NOMO-1 treated with dmso at 0.1 percent for 144 hours (cell line): ENCODE measurements at regions not wholly inside any gene's neighbourhood (a gene's known extent, or its start where the extent isn't known, plus 50 kb on each side); places are given as distances from the start of the nearest gene placed in this dataset.

Experiments used
- DNase-seq: peaks from one replicate; lab custom pipeline; 2025; ENCODE audit not compliant: unreplicated experiment; lab: John Stamatoyannopoulos, UW

- DNase-seq: no peak
Observed at GRCh38 chr6:91358986-91359385, 772.1 kb upstream of the MAP3K7 start.

GRCh38 chr6:91352878-91353277, 766.0 kb upstream of the MAP3K7 start:
- no peak for DNase-seq

- DNase-seq: no peak
Observed at GRCh38 chr6:91352321-91352720, 765.4 kb upstream of the MAP3K7 start.

DNA sequence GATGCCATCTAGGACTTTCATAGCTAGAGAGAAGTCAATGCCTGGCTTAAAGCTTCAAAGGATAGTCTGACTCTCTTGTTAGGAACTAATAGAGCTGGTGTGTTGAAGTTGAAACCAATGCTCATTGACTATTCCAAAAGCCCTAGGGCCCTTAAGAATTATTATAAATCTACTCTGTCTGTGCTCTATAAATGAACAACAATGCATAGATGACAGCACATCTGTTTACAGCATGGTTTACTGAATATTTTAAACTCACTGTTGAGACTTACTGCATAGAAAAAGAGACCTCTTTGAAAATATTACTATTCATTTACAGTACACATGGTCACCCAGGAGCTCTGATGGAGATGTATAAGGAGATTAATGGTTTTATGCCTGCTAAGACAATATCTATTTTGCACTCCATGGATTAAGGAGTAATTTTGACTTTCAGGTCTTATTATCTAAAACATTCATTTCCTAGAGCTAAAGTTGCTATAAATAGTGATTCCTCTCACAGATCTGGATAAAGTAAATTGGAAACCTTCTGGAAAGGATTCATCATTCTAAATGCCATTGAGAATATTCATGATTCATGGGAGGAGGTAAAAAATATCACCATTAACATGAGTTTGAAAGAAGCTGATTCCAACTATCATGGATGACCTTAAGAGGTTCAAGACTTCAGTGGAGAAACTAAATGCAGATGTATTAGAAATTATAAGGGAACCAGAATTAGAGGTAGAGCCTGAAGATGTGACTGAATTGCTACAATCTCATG, 763.5 kb upstream of the MAP3K7 start:
- no peak for DNase-seq

DNA sequence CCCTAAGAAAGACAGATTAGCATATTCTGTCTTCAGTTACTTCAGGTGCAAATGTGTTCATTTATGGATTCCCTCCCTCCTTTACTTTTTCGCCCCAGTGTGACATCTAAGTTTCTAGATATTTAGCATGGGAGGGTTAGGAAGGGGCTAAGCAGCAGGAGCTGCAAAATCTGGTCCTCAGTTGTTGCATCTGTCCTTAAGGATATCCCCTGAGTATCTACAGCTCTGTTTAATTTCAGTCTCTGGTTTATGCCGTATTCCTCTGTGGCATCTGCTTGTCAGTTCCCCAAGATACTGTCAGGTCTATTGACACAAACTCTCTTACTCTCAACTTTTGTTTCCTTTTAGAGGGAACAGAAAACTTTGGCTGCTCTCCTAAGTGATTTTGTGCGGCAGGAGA, 754.6 kb upstream of the MAP3K7 start:
- no peak for DNase-seq

DNA sequence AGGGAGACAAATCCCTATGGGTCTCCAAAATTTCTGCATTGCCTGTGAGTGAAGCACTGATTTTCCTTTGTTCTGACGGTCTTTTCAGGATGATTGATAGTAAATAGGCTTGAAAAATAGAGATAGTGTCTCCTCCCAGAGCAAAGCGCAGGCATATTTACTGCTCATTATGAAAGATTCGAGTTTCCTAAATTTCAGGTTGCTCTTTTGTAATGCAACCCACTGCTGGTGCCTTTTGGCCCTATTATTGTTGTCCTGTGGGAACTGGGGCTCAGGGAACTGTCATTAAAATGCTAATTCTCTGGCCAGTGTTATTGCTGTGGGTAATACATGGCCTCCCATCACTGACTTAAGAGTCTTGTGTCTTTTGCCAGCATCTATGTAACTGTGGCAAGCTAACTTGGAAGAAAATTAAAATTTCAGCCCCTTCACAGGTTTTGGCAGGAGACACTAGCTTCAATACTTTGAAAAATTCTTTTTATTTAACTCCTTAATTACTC, 754.1 kb upstream of the MAP3K7 start:
- no peak for DNase-seq

DNA sequence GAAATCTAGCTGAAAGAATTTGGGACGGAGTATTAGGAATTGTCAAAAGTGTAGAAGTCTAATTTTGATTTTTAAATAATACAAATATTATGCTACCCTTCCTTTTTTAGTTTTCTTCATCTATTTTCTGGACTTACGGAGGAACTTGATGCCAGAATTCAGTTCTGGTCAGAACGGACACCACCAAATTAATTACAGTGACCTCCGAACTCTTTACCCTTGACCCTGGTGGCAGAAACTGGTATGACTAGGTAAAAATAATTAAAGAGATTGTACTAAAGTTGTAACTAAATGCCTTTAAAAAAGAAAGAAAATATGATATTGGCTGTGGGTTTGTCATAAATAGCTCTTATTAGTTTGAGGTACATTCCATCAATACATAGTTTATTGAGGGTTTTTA, 751.1 kb upstream of the MAP3K7 start:
- no peak for DNase-seq

GRCh38 chr6:91330896-91331295, 744.0 kb upstream of the MAP3K7 start:
- no peak for DNase-seq

- DNase-seq: no peak
Observed at GRCh38 chr6:91328241-91328640, 741.4 kb upstream of the MAP3K7 start.

GRCh38 chr6:91324711-91325110, 737.8 kb upstream of the MAP3K7 start:
- no peak for DNase-seq

- DNase-seq: no peak
Observed at GRCh38 chr6:91317984-91318383, 731.1 kb upstream of the MAP3K7 start.

DNA sequence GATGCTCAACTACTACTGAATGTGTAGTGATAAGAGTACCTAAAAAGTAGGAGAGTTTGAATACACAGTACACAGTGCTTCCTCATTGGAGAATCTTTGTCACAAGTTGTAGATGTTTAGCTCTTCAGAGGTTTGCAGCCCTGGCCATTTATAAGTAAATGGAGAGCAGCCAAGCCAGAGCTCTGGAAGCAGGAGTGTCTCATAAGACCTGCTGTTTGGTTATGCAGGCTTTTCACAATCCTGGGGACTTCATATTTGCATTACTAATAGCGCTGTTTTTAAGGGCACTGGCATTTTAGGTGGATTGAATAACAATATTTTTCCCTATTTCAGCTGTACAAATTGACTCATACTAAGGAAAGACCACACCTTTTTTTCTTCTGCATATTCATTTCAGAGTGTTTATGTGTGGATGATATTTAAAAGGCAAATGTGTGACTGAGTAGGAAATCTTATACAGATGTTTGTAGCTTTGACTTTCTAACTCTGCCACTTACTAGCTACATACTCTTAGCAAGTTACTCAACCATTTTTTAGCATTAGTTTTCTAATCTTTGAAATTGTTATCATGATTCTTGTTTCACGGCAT, 730.5 kb upstream of the MAP3K7 start:
- no peak for DNase-seq

DNA sequence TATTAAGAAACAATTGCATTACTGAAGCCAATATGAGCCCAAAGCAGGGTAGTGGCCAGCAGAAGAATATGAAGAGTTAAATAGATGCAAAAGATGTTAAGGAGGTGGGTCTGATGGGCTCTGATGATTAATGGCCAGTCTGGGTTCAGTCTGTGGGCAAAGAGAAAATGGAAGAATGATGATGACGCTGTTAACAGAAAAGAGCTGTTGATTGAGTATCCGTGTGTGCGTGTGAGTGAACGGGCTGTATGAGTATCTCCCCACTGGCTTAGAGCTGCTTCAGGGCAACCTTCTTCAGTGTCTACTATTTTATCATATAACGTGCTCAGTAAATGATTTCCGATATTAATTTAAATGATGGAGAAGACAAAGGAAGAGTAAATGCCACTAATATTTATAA, 723.3 kb upstream of the MAP3K7 start:
- no peak for DNase-seq

DNA sequence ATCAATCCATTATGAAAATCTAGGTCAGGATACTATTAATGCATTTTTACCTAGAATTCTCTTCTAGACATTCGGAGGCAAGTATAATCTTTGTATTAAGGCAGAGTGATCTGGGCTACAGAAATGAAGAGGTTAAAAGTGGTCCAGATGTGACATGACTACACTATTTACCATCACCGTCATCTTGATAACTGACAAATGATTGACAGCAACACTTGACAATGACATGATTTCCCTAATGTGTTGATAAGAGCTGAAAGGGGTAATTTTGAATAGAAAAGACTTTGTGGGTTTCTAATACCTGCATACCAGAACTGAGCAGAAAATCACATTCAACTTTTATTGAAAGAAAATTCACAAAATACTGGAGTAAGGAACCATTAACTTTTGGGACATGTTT, 718.9 kb upstream of the MAP3K7 start:
- no peak for DNase-seq

DNA sequence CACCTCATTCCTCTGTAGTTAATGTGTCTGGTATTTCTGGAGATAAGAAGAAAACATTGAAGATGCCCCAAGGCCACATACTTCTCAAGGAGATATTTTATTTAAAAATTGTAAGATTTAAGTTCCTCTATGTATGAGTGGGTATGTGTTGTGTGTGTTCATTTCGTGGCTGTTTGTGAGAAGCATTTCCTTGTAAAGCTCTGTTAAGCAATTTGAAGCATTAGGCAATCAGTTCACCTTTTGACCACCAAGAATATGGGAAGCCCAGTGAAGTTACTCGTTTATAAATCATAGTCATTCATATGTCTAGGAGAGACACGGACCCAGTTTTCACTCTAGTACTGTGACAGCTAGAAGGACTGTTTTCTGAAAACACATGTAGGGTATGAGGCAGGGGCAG, 717.6 kb upstream of the MAP3K7 start:
- peak; percentile 33 for DNase-seq

- no peak for DNase-seq
Observed at GRCh38 chr6:91303326-91303725, 716.5 kb upstream of the MAP3K7 start.

DNA sequence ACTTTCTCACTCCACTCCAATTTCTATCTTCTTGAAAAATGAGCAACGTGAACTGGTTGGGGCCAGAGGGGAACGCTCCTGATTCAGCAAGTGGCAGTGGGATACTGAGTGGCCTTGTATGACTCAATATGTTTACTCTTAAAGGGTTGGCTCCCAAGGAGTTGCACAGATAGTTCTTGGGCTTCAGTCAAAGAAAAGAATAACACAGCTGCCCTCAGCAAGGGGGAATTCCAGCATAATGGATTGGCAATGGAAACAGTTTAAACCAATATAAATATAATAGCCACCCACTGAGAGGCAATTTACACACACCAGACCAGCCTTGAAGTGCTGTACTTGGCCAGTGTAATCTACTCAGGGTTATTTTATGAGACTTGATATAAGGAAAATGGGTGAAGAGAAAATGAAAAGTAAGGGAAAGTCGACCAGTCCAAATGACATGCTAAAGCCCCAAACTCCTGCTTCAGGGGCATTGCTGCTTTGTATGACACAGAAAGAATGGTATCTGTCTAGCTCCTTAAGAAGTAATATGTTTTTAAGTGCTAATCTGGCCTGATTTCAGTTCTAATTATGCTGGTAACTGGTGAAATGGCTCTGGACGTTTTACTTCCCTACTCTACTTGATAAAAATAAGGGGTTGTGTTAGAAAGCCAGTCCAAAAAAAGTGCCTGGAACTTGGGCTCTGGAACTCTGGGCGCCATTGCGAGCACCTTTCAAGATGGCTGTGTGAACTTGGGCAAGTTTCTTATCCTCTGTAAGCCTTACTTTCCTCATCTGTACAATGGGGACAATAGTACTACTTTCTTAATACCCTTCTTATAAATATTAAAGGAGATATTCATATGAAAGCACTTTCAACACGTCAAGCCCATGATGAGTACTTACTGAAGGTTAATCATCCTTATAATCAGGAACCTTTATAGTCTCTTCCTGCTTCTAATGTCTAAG, 712.9 kb upstream of the MAP3K7 start:
- DNase-seq: no peak

- no peak for DNase-seq
Observed at GRCh38 chr6:91298543-91299145, 711.8 kb upstream of the MAP3K7 start.

DNA sequence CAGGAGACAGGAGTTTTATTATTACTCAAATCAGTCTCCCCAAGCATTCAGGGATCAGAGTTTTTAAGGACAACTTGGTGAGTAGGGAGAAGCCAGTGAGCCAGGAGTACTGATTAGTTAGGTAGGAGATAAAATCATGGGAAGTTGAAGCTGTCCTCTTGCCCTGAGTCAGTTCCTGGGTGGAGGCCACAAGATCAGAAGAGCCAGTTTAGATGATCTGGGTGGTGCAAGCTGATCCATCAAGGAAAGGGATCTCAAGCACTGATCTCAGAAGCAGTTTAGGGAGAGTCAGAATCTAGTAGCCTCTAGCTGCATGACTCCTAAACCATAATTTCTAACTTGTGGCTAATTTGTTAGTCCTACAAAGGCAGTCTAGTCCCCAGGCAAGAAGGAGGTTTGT, 706.5 kb upstream of the MAP3K7 start:
- DNase-seq: no peak

GRCh38 chr6:91291071-91291470, 704.2 kb upstream of the MAP3K7 start:
- no peak for DNase-seq

GRCh38 chr6:91288741-91289140, 701.9 kb upstream of the MAP3K7 start:
- DNase-seq: no peak
